ENCODE measurements at regions not wholly inside any gene's neighbourhood (a gene's known extent, or its start where the extent isn't known, plus 50 kb on each side); places are given as distances from the start of the nearest gene placed in this dataset.
"Not testable (repeated sequence)": the region's sequence is repeated elsewhere in the genome, so short reads cannot be mapped to it uniquely, and the experiment has no call there.

DNA sequence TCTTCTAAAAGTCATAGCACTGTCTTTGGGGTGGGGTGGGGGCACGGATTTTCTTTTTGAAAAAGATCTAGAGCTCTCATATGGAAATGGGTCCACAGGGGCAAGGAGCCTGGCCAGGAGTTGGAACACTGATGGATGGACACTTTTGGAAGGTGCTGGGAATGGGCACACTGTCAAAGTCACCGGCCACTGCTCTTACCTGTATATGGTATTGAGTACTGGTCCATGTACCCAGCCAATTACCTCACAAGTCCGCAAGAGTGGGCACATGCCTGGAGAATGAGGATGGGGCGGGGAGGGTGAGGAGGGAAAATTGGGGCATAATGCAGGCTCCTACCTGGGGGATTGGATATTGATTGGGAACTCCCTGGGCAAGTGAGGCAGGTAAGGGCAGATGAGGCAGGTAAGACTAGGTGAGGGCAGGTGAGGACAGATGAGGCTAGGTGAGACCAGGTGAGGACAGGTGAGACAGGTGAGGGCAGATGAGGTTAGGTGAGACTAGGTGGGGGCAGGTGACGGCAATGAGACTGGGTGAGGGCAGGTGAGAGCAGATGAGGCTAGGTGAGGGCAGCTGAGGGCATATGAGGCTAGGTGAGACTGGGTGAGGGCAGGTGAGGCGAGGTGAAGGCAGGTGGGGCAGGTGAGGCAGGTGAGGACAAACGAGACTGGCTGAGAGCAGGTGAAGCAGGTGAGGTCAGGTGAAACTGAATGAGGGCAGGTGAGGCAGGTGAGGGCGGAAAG is 167.9 kb downstream of the NRN1 start:
- no peak overlapping the region for H2AFZ ChIP-seq
- H4K20me1 ChIP-seq (ENCODE audit: insufficient read depth, poor library complexity, severe bottlenecking) = no peaks in the 10 kb centered on the region
- 85% methylated on average over 8 of the region's 8 CpGs for WGBS (ENCODE audit: low lambda C conversion rate, missing lambda C conversion rate)
- no peaks in the 10 kb centered on the region for H3K79me2 ChIP-seq
- H3K9me3 ChIP-seq (ENCODE audit: low read depth) = no peaks in the 10 kb centered on the region
- no peaks in the 10 kb centered on the region for H3K4me1 ChIP-seq (ENCODE audit: insufficient read depth)
- H3K36me3 ChIP-seq (replicated peaks; ENCODE audit: insufficient read depth, low read depth) = no peaks in the 10 kb centered on the region
- TF ChIP-seq EZH2phosphoT487 (IDR thresholded peaks at IDR 0.05; ENCODE audit: low read depth, severe bottlenecking, unreplicated experiment) = no peak
- TF ChIP-seq EZH2 (IDR thresholded peaks at IDR 0.05; ENCODE audit: borderline replicate concordance) = no peak
- TF ChIP-seq, protein P1, sequence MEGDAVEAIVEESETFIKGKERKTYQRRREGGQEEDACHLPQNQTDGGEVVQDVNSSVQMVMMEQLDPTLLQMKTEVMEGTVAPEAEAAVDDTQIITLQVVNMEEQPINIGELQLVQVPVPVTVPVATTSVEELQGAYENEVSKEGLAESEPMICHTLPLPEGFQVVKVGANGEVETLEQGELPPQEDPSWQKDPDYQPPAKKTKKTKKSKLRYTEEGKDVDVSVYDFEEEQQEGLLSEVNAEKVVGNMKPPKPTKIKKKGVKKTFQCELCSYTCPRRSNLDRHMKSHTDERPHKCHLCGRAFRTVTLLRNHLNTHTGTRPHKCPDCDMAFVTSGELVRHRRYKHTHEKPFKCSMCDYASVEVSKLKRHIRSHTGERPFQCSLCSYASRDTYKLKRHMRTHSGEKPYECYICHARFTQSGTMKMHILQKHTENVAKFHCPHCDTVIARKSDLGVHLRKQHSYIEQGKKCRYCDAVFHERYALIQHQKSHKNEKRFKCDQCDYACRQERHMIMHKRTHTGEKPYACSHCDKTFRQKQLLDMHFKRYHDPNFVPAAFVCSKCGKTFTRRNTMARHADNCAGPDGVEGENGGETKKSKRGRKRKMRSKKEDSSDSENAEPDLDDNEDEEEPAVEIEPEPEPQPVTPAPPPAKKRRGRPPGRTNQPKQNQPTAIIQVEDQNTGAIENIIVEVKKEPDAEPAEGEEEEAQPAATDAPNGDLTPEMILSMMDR (IDR thresholded peaks at IDR 0.05; ENCODE audit: poor library complexity) = no peak
- H3K4me3 ChIP-seq = no peak overlapping the region
- H3K27me3 ChIP-seq = peaks cover 7% of the 10 kb centered on the region
- DNase-seq (ENCODE audit: low spot score) = no peak
- H3K27ac ChIP-seq = no peak overlapping the region
- no peaks in the 10 kb centered on the region for H3K9me2 ChIP-seq (replicated peaks; ENCODE audit: insufficient read depth)
- H3K4me2 ChIP-seq = no peak overlapping the region

DNA sequence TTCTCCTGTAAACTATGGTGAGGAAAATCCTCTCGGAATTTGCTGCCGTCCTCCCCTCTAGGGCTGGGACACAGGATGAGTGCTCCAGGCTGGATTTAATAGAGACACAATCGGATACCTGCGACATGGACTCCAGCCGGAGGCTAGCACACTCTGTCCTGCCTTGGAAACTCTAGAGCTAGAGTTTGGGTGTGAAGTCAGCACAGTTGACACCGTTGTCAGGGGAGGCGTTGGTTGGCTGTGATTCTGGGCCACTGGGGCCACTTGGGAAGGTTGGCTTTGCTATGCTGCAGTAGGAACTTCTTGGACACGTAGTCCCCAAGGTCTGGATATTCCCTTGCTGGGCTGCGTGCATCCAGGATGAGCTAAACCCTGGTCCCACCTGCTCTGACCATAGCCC is 169.4 kb downstream of the NRN1 start:
- no peaks in the 10 kb centered on the region for H3K27me3 ChIP-seq
- no peak overlapping the region for H2AFZ ChIP-seq
- no peak for DNase-seq (ENCODE audit: low spot score)
- no peaks in the 10 kb centered on the region for H3K9me3 ChIP-seq (ENCODE audit: low read depth)
- no peak overlapping the region for H3K27ac ChIP-seq
- no peak overlapping the region for H3K4me3 ChIP-seq
- WGBS (ENCODE audit: low lambda C conversion rate, missing lambda C conversion rate) = 90% methylated on average over 9 of the region's 9 CpGs
- no peaks in the 10 kb centered on the region for H3K9me2 ChIP-seq (replicated peaks; ENCODE audit: insufficient read depth)
- H3K36me3 ChIP-seq (replicated peaks; ENCODE audit: insufficient read depth, low read depth) = no peaks in the 10 kb centered on the region
- H3K4me2 ChIP-seq = no peak overlapping the region
- H4K20me1 ChIP-seq (ENCODE audit: insufficient read depth, poor library complexity, severe bottlenecking) = no peaks in the 10 kb centered on the region
- TF ChIP-seq EZH2 (IDR thresholded peaks at IDR 0.05; ENCODE audit: borderline replicate concordance) = no peak
- TF ChIP-seq EZH2phosphoT487 (IDR thresholded peaks at IDR 0.05; ENCODE audit: low read depth, severe bottlenecking, unreplicated experiment) = no peak
- TF ChIP-seq, protein P1 (IDR thresholded peaks at IDR 0.05; ENCODE audit: poor library complexity) = no peak
- H3K79me2 ChIP-seq = no peaks in the 10 kb centered on the region
- H3K4me1 ChIP-seq (ENCODE audit: insufficient read depth) = no peaks in the 10 kb centered on the region

GRCh38 chr6:5836597-5836996 is 170.1 kb downstream of the NRN1 start:
- H2AFZ ChIP-seq = not testable (repeated sequence)

DNA sequence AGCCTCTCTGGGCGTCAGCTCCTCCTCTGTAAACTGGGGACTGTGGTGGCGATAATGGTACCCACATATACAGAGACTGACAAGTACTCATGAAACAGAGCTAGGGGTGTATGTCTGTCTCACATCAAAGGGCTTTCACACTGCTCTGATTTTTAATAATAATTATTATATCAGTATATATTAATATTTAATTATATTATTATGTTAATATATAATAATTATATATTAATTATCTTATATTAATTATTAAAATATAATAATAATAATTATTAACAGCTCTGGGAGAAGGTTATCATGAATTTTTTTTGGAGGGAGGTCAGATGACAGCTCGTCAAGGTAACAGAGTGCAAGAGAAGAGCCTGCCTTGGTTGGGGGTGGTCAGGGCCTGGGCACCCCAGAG is 173.6 kb downstream of the NRN1 start:
- H3K9me2 ChIP-seq (replicated peaks; ENCODE audit: insufficient read depth) = no peaks in the 10 kb centered on the region
- WGBS (ENCODE audit: low lambda C conversion rate, missing lambda C conversion rate) = 95% methylated on average over 3 of the region's 3 CpGs
- no peak overlapping the region for H3K4me2 ChIP-seq
- no peak for DNase-seq (ENCODE audit: low spot score)
- H3K79me2 ChIP-seq = no peaks in the 10 kb centered on the region
- no peaks in the 10 kb centered on the region for H3K4me1 ChIP-seq (ENCODE audit: insufficient read depth)
- no peaks in the 10 kb centered on the region for H4K20me1 ChIP-seq (ENCODE audit: insufficient read depth, poor library complexity, severe bottlenecking)
- no peak overlapping the region for H2AFZ ChIP-seq
- no peak overlapping the region for H3K27ac ChIP-seq
- no peaks in the 10 kb centered on the region for H3K9me3 ChIP-seq (ENCODE audit: low read depth)
- TF ChIP-seq EZH2 (IDR thresholded peaks at IDR 0.05; ENCODE audit: borderline replicate concordance) = no peak
- no peak for TF ChIP-seq EZH2phosphoT487 (IDR thresholded peaks at IDR 0.05; ENCODE audit: low read depth, severe bottlenecking, unreplicated experiment)
- TF ChIP-seq, protein P1 (IDR thresholded peaks at IDR 0.05; ENCODE audit: poor library complexity) = no peak
- H3K4me3 ChIP-seq = no peak overlapping the region
- H3K27me3 ChIP-seq = no peaks in the 10 kb centered on the region
- no peaks in the 10 kb centered on the region for H3K36me3 ChIP-seq (replicated peaks; ENCODE audit: insufficient read depth, low read depth)

More at GRCh38 chr6:5836597-5836996, 170.1 kb downstream of the NRN1 start:
- H3K9me3 ChIP-seq (ENCODE audit: low read depth); H3K4me3 ChIP-seq; H3K27me3 ChIP-seq; H3K9me2 ChIP-seq (replicated peaks; ENCODE audit: insufficient read depth); H3K4me1 ChIP-seq (ENCODE audit: insufficient read depth); H3K79me2 ChIP-seq; H4K20me1 ChIP-seq (ENCODE audit: insufficient read depth, poor library complexity, severe bottlenecking); H3K36me3 ChIP-seq (replicated peaks; ENCODE audit: insufficient read depth, low read depth); H3K27ac ChIP-seq; DNase-seq (ENCODE audit: low spot score); H3K4me2 ChIP-seq: not testable (repeated sequence)
- 95% methylated on average over 2 of the region's 5 CpGs for WGBS (ENCODE audit: low lambda C conversion rate, missing lambda C conversion rate)
